HG03342 (cell line): ENCODE measurements at regions not wholly inside any gene's neighbourhood (a gene's known extent, or its start where the extent isn't known, plus 50 kb on each side); places are given as distances from the start of the nearest gene placed in this dataset.
A peak's percentile ranks its signal among the peaks of the same experiment; 100 is the strongest.

Experiments
- ATAC-seq: cut with Tn5 transposase; IDR thresholded peaks from one replicate; pipeline ENCODE4 v1.9.1; 2021; ENCODE audit warnings: mild to moderate bottlenecking, moderate library complexity; ENCODE audit not compliant: unreplicated experiment

GRCh38 chr2:189267925-189268579, 88.5 kb upstream of the COL5A2 start:
- ATAC-seq: no peak

DNA sequence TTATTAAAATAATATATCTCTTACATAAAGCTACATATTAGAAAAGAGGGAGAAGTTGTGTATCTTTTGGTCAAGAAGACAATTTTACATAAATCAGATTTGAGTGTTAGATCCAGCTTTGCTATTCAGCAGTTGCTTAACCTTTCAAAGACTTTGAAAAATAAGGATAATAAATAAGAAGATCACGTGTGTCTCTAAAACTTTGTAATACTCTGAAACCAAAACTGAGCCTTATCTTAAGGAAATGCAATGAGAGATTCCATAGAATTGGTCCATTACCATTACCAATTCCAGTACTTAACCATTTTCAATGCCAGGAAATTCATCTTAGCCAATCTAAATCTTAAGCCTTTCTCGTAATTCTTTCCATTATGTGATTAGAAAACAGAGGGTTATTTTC, 89.2 kb upstream of the COL5A2 start:
- no peak for ATAC-seq

DNA sequence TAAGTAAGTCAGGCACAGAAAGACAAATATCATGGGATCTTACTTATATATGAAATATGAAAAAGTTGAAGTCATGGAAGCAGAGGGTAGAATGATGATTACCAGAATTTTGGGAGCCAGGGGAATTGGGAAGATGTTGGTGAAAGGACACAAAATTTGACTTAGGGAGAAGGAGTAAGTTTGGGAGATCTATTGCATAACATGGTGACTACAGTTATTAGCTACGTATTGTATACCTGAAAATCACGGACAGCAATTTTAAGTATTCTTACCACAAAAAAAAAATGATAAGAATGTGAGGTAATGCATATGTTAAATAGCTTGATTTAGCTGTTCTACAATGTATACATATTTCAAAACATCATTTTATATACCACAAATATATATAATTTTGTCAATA, 94.2 kb upstream of the COL5A2 start:
- no peak for ATAC-seq

- no peak for ATAC-seq
These were observed 94.8 kb upstream of the COL5A2 start for GRCh38 chr2:189274361-189274760.

DNA sequence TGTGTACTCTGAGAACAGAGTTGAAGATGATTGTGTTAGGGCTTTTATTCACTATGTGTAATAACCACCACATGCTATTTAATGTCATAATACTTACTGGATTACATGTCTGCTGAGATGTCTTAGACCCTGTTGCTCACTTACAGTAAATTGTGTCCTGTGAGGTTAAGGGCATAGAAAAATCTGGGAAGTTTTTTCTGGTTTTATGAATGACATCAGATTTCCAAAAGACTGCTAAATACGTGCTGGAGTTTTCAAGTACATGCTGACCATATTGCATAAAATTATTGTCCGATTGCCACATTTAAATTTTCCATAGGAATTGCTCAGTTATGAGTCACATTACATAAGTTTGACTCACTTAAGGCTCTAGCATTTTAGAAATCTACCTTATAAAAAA, 96.7 kb upstream of the COL5A2 start:
- no peak for ATAC-seq

GRCh38 chr2:189281201-189281600, 101.6 kb upstream of the COL5A2 start:
- ATAC-seq: no peak

DNA sequence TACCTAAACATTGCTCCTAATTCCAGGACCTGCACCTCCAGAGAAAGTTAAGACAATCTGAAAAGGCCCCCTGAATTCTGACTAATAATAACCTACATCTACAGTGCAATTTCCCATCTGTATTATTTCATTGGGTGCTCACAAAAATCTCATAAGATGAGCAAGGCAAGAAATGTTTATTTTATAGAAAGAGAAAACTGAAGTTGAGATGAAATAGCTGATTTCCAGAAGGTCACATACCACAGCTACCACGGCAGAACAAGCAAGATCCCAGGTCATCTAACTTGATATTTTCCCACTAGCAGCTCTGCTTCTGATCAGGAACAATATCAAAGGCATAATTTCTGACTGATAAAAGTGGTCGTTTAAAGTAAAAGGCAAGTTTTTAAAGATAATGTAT, 105.8 kb upstream of the COL5A2 start:
- no peak for ATAC-seq

DNA sequence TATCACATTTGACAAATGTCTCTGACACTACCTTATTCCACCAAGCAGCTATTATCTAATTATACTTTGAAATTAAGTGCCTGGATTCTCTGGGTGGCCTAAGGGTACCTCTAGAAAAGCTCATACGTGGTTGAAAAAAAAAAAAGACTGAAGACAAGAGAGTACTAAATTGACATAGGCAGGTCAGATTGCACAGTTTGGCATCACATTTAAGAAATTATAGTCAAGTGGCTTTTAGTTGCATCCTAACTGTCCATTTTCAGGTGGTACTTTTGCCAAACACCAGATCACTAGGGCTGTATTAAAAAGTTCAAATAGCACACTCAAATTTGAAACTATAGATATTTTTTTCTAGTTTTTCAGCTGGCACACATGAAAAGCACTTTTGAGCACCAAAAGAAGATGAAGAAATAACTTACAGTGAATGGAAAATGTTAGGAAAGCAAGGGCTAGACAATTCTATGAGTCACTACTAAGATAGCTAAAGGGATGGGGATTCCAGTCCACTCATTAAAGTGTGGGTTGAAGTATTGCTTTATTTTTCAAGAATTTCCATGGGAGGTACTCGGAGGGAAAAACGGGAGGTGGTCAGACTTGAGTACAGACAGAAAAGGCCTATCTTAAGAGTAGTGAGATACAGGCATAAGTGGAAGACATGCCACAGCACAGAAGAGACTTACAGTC, 106.5 kb upstream of the COL5A2 start:
- ATAC-seq: no peak

DNA sequence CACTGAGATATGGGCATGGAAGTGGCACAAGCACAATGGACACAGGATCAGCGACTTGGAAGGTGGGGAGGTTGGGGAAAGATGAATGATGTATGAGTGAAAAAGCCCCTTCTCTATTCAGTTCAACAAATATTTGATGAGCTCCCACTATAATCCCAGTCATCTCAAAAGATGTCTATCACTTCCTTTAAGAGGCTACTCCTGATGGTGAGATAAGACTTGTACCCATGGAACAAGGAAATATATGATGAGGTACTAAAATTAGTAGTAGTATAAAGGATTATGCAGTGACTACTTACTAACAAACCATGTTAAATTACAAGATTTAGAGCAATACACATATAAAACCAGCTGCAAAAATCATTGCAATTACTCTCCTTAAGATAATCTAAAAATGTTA, 107.8 kb upstream of the COL5A2 start:
- ATAC-seq: no peak

DNA sequence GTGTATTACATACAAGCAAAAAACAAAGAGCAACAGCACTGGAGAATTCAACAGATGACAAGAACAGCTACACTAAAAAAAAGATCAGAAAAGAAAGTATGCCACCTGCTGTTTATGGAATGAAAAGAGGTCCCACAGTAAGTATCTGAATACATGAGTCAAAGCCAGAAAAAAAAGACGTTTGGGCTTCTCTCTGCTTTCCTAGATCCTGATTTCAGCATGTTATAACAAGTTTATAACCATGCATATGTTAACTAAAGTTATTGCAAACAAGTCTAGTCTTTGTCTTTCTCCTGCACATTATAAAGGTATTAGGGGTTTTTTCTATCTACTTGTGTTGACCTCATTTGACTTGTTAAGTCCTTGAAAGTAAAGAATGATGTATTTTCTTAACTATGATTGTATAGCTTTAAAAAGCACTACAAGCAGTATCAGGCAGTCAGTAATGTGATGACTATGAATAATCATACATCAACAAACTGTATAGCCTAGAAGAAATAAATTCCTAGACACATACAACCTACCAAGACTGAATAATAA, 108.5 kb upstream of the COL5A2 start:
- ATAC-seq: peak; percentile 85

DNA sequence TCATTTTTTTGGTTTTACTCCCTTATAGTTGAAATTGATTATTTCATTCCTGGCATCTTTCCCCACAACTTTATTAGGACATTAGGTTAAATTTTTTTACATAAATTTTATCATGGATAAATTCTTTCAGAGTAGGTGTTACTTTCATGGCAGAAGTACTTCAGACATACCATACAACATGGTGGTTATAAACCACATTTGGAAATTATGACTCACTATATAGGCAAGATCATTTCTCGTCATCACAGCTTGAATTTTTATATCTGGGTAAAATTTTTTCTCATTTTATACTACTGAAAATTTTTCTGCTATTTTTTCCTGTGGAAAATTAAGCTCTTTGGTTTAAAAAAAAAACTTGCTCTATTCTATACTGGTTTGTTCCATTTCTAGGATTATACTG, 111.9 kb upstream of the COL5A2 start:
- ATAC-seq: no peak

DNA sequence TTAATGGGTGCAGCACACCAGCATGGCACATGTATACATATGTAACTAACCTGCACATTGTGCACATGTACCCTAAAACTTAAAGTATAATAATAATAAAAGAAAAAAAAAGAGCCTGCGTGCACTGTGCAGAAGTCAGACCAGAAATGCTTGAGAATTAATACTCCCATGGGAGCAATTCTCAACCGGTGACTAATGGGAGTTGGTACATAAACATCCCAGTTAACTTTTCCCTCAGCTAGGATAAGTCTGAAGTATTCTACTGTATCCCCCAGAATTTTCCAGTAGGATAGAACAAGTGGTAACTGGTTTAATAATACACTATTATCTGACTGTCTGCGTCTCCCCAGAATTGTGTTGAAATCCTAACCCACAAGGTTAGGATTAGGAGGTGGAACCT, 113.6 kb upstream of the COL5A2 start:
- no peak for ATAC-seq

GRCh38 chr2:189297446-189297845, 117.9 kb upstream of the COL5A2 start:
- ATAC-seq: no peak

DNA sequence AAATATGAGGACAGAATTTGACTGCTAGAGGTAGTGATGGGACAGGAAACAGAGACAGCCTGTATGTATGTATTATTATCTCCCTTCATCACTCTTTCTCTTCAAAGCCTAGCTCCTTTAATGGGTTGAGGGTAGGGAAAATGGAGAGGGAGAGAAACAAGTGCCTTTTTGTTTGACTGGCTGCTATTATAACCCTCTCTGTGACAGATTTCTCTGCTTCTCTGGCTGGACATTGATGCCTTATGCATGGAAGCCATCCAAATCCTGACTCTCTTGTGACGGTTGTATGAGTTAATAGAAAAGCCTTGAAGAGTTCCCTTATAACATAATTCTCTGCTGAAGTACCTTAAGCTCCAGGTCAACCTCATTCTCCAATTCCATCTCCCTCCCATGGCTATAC, 118.5 kb upstream of the COL5A2 start:
- no peak for ATAC-seq

- no peak for ATAC-seq
These were observed 118.9 kb upstream of the COL5A2 start for GRCh38 chr2:189298481-189298880.

DNA sequence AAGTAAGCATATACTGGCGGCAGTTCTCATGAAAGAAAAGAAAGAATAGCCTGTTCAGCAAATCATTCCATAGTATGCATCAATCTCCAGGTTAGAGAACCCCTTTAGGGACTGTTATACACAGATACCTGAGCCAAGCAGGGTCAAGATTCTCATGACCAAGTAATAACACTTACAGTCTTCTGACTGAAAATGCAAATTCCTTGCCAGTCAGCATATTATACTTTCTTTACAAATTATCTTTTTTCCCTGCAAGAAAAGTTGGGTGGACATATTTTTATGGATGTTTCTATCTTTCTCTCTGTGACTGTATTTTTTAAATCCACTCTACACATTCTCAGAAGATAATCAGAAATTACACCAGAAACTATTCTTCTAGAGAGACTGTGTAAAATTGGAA, 120.4 kb upstream of the COL5A2 start:
- ATAC-seq: no peak

DNA sequence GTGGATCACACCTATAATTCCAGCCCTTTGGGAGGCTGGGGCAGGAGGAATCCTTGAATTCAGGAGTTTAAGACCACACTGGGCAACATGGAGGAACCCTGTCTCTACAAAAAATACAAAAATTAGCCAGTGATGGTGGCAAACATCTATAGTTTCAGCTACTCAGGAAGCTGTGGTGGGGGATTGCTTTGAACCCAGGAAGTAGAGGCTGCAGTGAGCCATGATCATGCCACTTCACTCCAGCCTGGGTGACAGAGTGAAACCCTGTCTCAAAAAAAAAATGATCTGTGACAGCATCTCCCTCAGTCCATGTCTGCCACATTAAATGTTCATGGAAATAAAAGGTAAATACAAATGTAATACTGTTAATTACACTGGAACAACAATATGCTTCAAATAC, 121.4 kb upstream of the COL5A2 start:
- no peak for ATAC-seq

GRCh38 chr2:189302274-189302948, 122.8 kb upstream of the COL5A2 start:
- no peak for ATAC-seq

DNA sequence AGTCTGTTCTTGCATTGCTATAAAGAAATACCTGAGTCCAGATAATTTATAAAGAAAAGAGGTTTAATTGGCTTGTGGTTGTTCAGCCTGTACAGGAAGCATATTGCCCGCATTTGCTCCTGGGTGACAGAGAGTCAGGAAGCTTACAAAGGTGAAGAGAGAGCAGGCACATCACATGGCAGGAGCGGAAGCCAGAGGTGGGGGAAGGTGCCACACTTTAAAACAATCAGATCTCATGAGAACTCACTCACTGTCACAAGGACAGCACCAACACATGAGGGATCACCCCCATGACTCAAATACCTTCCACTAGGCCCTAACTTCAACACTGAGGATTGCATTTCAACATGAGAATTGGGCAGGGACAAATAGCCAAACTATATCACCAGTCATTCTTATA, 124.8 kb upstream of the COL5A2 start:
- ATAC-seq: no peak

DNA sequence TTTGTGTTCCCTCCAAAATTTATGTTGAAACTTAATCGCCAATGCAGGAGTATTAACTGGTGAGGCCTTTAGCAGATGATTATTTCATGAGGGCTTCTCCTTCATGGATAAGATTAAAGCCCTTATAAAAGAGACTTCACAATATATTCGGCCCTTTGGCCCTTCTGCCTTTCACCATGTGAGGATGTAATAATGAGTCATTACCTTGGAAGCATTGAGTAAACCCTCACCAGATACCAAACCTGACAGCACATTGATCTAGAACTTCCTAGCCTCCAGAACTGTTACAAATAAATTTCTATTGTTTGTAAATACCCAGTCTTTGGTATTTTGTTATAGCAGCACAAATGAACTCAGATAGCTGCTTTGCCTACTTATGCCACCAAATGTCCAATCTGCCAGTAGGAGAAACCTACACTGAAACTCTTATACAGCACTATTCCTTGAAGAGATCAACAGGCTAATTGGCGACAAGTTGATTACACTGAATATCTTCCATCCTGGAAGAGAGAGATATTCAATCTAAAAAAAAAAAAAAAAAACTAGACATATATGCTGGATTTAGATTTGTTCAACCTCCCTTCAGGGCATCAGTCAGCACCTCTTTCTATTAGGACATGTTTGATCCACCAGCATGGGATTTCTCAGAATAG, 125.9 kb upstream of the COL5A2 start:
- ATAC-seq: no peak

DNA sequence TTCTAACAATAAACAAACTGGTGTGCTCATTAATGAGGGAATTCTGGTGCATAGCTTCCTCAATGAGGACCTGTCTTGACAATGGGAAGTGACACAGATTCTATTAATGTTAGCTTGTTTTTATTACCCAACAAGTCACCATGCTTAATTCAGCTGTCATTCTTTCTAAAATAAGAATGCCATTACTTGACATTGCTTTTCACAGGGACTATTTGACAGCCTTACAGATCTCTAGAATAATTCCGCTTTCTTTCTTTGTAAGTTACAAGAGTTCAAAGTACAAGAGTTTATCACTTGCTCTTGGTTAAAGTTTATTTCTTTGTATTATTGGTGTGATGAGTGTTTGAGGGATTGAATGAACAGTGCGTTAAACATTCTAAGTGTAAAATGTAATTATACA, 127.0 kb upstream of the COL5A2 start:
- ATAC-seq: no peak
